Liver (tissue), 8 donors: ENCODE measurements at regions not wholly inside any gene's neighbourhood (a gene's known extent, or its start where the extent isn't known, plus 50 kb on each side); places are given as distances from the start of the nearest gene placed in this dataset.

ENCODE experiments used
- DNase-seq: peaks from one replicate; pipeline ENCODE4 v3.0.0-alpha.2; 2017; ENCODE audit warnings: low spot score
- H3K27ac ChIP-seq, 2 donors: one replicate each; pipeline ENCODE4 v1.7.0; 2013; ENCODE audit warnings: inconsistent platforms in 2 of 2, low read length in 2 of 2, control low read depth in 1 of 2, low read depth in 1 of 2, mild to moderate bottlenecking in 1 of 2
- H3K27me3 ChIP-seq, 4 donors: one replicate each; pipeline versions ENCODE4 v1.6.1 to v1.7.0; 2013; ENCODE audit warnings: low read length in 3 of 4, inconsistent platforms in 1 of 4, mild to moderate bottlenecking in 1 of 4, moderate library complexity in 1 of 4; ENCODE audit not compliant: control insufficient read depth in 4 of 4, insufficient read depth in 4 of 4
- H3K36me3 ChIP-seq, 4 donors: one replicate each; pipeline versions ENCODE4 v1.6.1 to v1.7.0; 2013; ENCODE audit warnings: low read length in 3 of 4, mild to moderate bottlenecking in 3 of 4, low read depth in 1 of 4, moderate library complexity in 1 of 4; ENCODE audit not compliant: control insufficient read depth in 4 of 4, insufficient read depth in 3 of 4
- H3K4me1 ChIP-seq, 4 donors: one replicate each; pipeline versions ENCODE4 v1.6.1 to v1.7.0; 2013; ENCODE audit warnings: low read length in 3 of 4, mild to moderate bottlenecking in 3 of 4, moderate library complexity in 1 of 4; ENCODE audit not compliant: control insufficient read depth in 4 of 4, insufficient read depth in 4 of 4
- H3K4me3 ChIP-seq, 3 donors: one replicate each; pipeline versions ENCODE4 v1.6.1 to v1.7.0; 2013; ENCODE audit warnings: low read length in 3 of 3, control low read depth in 1 of 3, low read depth in 1 of 3, mild to moderate bottlenecking in 1 of 3
- H3K9ac ChIP-seq, 2 donors: one replicate each; pipeline ENCODE4 v1.7.0; 2013; ENCODE audit warnings: low read length in 2 of 2, mild to moderate bottlenecking in 2 of 2, moderate library complexity in 2 of 2, control low read depth in 1 of 2, low read depth in 1 of 2
- H3K9me3 ChIP-seq, 4 donors: one replicate each; pipeline versions ENCODE4 v1.6.1 to v1.7.0; 2013; ENCODE audit warnings: low read length in 3 of 4; ENCODE audit not compliant: control insufficient read depth in 4 of 4
- EGR1 ChIP-seq, 2 donors: IDR thresholded peaks; 2 replicates each; pipeline ENCODE4 v1.6.1; 2016 to 2018; ENCODE audit warnings: antibody characterized with exemption in 2 of 2, low read depth in 2 of 2
- FOXA1 ChIP-seq: IDR thresholded peaks from 2 replicates; pipeline ENCODE4 v1.6.1; 2016; ENCODE audit warnings: antibody characterized with exemption
- FOXA2 ChIP-seq: IDR thresholded peaks from 2 replicates; pipeline ENCODE4 v1.6.1; 2016; ENCODE audit warnings: antibody characterized with exemption
- GABPA ChIP-seq, 2 donors: IDR thresholded peaks in 1 of 2; conservative IDR thresholded peaks in 1 of 2; 2 replicates each; pipeline ENCODE4 v1.6.1; 2016; ENCODE audit warnings: antibody characterized with exemption in 2 of 2, mild to moderate bottlenecking in 1 of 2, moderate library complexity in 1 of 2
- HNF4A ChIP-seq, 2 donors: conservative IDR thresholded peaks; 2 replicates each; pipeline ENCODE4 v1.6.1; 2016; ENCODE audit warnings: antibody characterized with exemption in 2 of 2, mild to moderate bottlenecking in 2 of 2
- HNF4G ChIP-seq: IDR thresholded peaks from 2 replicates; pipeline ENCODE4 v1.6.1; 2016; ENCODE audit warnings: antibody characterized with exemption
- JUND ChIP-seq, 2 donors: IDR thresholded peaks; 2 replicates each; pipeline ENCODE4 v1.6.1; 2016; ENCODE audit warnings: antibody characterized with exemption in 2 of 2
- NR2F2 ChIP-seq: IDR thresholded peaks from 2 replicates; pipeline ENCODE4 v1.6.1; 2016; ENCODE audit warnings: antibody characterized with exemption
- RAD21 ChIP-seq, 2 donors: IDR thresholded peaks; 2 replicates each; pipeline ENCODE4 v1.6.1; 2016; ENCODE audit warnings: antibody characterized with exemption in 2 of 2, mild to moderate bottlenecking in 2 of 2
- RXRA ChIP-seq, 2 donors: IDR thresholded peaks; 2 replicates each; pipeline ENCODE4 v1.6.1; 2017 to 2018; ENCODE audit warnings: antibody characterized with exemption in 2 of 2, mild to moderate bottlenecking in 1 of 2
- SP1 ChIP-seq: IDR thresholded peaks from 2 replicates; pipeline ENCODE4 v1.6.1; 2018; ENCODE audit warnings: antibody characterized with exemption, mild to moderate bottlenecking
- TAF1 ChIP-seq: conservative IDR thresholded peaks from 2 replicates; pipeline ENCODE4 v1.6.1; 2016; ENCODE audit warnings: antibody characterized with exemption, mild to moderate bottlenecking
- YY1 ChIP-seq: IDR thresholded peaks from 2 replicates; pipeline ENCODE4 v1.6.1; 2016; ENCODE audit warnings: antibody characterized with exemption, mild to moderate bottlenecking
- WGBS: extraction: QIAGEN DNeasy Blood & Tissue Kit; methylation state at CpG from one replicate; pipeline ENCODE4 v1.1.7; 2013; 5-methylcytosine and 5-hydroxymethylcytosine counted together
- TF ChIP-seq, protein P1 (sequence below): IDR thresholded peaks from 2 replicates; pipeline ENCODE4 v1.6.1; 2016; ENCODE audit warnings: antibody characterized with exemption
- TF ChIP-seq, protein P2 (sequence below): fragments of 150-350 bp; IDR thresholded peaks from 2 replicates; pipeline ENCODE4 v1.5.1; 2017; ENCODE audit warnings: improper control_type of control experiment, low read depth, low read length; ENCODE audit not compliant: missing input control
- TF ChIP-seq, protein P3 (sequence below): IDR thresholded peaks from 2 replicates; pipeline ENCODE4 v1.6.1; 2016; ENCODE audit warnings: antibody characterized with exemption
- TF ChIP-seq, protein P4 (sequence below): IDR thresholded peaks from 2 replicates; pipeline ENCODE4 v1.6.1; 2016; ENCODE audit warnings: antibody characterized with exemption
- TF ChIP-seq, protein P5 (sequence below): IDR thresholded peaks from 2 replicates; pipeline ENCODE4 v1.6.1; 2016; ENCODE audit warnings: antibody characterized with exemption, mild to moderate bottlenecking
- donor health status: healthy.
- donor health status: healthy.
- donor health status: healthy.
- donor health status: healthy.
- donor health status: healthy.

DNA sequence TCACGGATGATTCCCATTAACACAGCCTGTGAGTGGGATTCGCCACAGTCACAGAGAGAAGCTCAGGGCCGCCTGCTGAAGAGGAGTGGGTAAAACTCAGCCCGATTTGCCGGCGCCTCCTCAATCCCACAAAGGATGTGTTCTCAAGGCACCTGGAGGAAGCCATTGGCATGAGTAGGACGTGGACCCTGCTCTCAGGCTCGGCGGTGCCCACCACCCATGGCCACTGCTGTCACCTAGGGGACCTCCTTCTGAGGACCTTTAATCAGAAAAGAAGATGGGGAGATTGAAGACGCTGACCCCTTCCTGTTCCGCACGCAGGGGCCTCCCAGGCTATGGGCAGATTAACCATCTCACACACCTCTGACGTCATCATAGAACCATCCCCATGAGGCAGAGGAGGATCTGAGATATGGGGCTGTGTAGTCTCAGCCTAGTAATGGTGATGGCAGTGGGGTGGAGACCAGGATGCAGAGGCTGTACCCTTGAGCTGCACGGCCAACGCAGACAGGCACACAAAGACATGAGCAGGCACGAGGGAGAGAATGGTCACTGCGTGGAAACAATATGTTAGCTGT, 571.8 kb downstream of the BRD1 start:
- H3K9ac ChIP-seq: no peak overlapping the region
- H3K9me3 ChIP-seq: peaks cover 0 to 2% (median 0%) of the 10 kb centered on the region in 4 donors
- no peak for DNase-seq
- TF ChIP-seq EGR1 (IDR thresholded peaks at IDR 0.05; ENCODE audit: low read depth in 2 of 2) (no peak), RAD21 (IDR thresholded peaks at IDR 0.05) (no peak), RXRA (IDR thresholded peaks at IDR 0.05) (no peak), NR2F2 (no peak), FOXA2 (no peak), TAF1 (no peak), HNF4G (no peak), YY1 (no peak), HNF4A (conservative IDR thresholded peaks at IDR 0.05) (no peak), SP1 (no peak), GABPA (IDR thresholded peaks at IDR 0.05 in 1 of 2, conservative IDR thresholded peaks at IDR 0.05 in 1 of 2) (no peak), FOXA1 (no peak), JUND (IDR thresholded peaks at IDR 0.05) (no peak)
- TF ChIP-seq, protein P1, sequence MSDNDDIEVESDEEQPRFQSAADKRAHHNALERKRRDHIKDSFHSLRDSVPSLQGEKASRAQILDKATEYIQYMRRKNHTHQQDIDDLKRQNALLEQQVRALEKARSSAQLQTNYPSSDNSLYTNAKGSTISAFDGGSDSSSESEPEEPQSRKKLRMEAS: no peak
- TF ChIP-seq, protein P2, sequence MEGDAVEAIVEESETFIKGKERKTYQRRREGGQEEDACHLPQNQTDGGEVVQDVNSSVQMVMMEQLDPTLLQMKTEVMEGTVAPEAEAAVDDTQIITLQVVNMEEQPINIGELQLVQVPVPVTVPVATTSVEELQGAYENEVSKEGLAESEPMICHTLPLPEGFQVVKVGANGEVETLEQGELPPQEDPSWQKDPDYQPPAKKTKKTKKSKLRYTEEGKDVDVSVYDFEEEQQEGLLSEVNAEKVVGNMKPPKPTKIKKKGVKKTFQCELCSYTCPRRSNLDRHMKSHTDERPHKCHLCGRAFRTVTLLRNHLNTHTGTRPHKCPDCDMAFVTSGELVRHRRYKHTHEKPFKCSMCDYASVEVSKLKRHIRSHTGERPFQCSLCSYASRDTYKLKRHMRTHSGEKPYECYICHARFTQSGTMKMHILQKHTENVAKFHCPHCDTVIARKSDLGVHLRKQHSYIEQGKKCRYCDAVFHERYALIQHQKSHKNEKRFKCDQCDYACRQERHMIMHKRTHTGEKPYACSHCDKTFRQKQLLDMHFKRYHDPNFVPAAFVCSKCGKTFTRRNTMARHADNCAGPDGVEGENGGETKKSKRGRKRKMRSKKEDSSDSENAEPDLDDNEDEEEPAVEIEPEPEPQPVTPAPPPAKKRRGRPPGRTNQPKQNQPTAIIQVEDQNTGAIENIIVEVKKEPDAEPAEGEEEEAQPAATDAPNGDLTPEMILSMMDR: no peak
- TF ChIP-seq, protein P3, sequence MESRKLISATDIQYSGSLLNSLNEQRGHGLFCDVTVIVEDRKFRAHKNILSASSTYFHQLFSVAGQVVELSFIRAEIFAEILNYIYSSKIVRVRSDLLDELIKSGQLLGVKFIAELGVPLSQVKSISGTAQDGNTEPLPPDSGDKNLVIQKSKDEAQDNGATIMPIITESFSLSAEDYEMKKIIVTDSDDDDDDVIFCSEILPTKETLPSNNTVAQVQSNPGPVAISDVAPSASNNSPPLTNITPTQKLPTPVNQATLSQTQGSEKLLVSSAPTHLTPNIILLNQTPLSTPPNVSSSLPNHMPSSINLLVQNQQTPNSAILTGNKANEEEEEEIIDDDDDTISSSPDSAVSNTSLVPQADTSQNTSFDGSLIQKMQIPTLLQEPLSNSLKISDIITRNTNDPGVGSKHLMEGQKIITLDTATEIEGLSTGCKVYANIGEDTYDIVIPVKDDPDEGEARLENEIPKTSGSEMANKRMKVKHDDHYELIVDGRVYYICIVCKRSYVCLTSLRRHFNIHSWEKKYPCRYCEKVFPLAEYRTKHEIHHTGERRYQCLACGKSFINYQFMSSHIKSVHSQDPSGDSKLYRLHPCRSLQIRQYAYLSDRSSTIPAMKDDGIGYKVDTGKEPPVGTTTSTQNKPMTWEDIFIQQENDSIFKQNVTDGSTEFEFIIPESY: no peak
- TF ChIP-seq, protein P4, sequence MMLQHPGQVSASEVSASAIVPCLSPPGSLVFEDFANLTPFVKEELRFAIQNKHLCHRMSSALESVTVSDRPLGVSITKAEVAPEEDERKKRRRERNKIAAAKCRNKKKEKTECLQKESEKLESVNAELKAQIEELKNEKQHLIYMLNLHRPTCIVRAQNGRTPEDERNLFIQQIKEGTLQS: no peak
- TF ChIP-seq, protein P5, sequence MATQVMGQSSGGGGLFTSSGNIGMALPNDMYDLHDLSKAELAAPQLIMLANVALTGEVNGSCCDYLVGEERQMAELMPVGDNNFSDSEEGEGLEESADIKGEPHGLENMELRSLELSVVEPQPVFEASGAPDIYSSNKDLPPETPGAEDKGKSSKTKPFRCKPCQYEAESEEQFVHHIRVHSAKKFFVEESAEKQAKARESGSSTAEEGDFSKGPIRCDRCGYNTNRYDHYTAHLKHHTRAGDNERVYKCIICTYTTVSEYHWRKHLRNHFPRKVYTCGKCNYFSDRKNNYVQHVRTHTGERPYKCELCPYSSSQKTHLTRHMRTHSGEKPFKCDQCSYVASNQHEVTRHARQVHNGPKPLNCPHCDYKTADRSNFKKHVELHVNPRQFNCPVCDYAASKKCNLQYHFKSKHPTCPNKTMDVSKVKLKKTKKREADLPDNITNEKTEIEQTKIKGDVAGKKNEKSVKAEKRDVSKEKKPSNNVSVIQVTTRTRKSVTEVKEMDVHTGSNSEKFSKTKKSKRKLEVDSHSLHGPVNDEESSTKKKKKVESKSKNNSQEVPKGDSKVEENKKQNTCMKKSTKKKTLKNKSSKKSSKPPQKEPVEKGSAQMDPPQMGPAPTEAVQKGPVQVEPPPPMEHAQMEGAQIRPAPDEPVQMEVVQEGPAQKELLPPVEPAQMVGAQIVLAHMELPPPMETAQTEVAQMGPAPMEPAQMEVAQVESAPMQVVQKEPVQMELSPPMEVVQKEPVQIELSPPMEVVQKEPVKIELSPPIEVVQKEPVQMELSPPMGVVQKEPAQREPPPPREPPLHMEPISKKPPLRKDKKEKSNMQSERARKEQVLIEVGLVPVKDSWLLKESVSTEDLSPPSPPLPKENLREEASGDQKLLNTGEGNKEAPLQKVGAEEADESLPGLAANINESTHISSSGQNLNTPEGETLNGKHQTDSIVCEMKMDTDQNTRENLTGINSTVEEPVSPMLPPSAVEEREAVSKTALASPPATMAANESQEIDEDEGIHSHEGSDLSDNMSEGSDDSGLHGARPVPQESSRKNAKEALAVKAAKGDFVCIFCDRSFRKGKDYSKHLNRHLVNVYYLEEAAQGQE: no peak
- H3K27ac ChIP-seq: no peak overlapping the region
- WGBS: 84% methylated on average over 17 of the region's 17 CpGs
- H3K27me3 ChIP-seq: peaks cover 0 to 6% (median 0%) of the 10 kb centered on the region in 4 donors
- H3K4me1 ChIP-seq: no peaks in the 10 kb centered on the region
- no peaks in the 10 kb centered on the region for H3K36me3 ChIP-seq
- no peak overlapping the region for H3K4me3 ChIP-seq
